Lower leg skin (tissue), 4 donors: ENCODE measurements at regions not wholly inside any gene's neighbourhood (a gene's known extent, or its start where the extent isn't known, plus 50 kb on each side); places are given as distances from the start of the nearest gene placed in this dataset.

Experiments used
- DNase-seq, 2 donors: peaks; one replicate each; pipeline ENCODE4 v3.0.0-alpha.2; 2019; ENCODE audit warnings: low spot score in 2 of 2
- H3K4me3 ChIP-seq: fragments of 200-600 bp; sonication (generic); 2 replicates; pipeline ENCODE4 v1.5.1; 2017; ENCODE audit warnings: mild to moderate bottlenecking, low read depth; ENCODE audit not compliant: poor library complexity, severe bottlenecking
- CTCF ChIP-seq, 3 donors: fragments of 450-650 bp; IDR thresholded peaks; one replicate each; pipeline ENCODE4 v1.5.1; 2016; ENCODE audit warnings: antibody characterized with exemption in 3 of 3, mild to moderate bottlenecking in 3 of 3, moderate library complexity in 2 of 3
- POLR2A ChIP-seq, 2 donors: fragments of 450-650 bp; IDR thresholded peaks; one replicate each; pipeline ENCODE4 v1.6.1; 2016 to 2017; ENCODE audit warnings: antibody characterized with exemption in 2 of 2, mild to moderate bottlenecking in 1 of 2, moderate library complexity in 1 of 2
- WGBS, 2 donors: methylation state at CpG; one replicate each; pipeline ENCODE4 v1.1.5; 2018; 5-methylcytosine and 5-hydroxymethylcytosine counted together
- intact Hi-C: fragments of 100-400 bp; cut with DNase I; formaldehyde crosslinking; loops from one replicate; pipeline ENCODE4 v1.15.0; 2023; ENCODE audit warnings: low total_unique reads

DNA sequence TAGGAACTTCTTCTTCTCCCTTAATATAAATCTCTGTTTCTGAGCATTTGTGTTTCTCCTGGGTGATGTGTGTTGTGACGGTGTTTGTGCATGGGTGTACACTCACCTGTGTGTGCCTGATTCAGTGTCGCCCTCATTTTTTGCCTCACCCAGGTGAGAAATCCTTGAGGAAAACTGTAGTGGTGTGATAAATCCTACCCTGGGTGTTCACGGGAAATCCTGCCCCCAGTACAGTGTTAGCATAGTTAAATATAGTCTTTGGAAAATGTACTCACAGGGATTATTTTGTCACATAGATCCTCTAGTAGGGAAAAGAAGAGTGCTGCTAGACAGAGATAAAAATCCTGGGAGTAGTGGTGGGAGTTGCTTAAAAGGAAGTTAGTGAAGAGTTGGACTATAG lies 291.9 kb upstream of the PITX2 start:
- intact Hi-C loops, result no loop called here
- 92 to 96% methylated on average over 3 of the region's 3 CpGs for WGBS, 2 donors
- no peak for DNase-seq
- TF ChIP-seq POLR2A (IDR thresholded peaks at IDR 0.05) (no peak), CTCF (IDR thresholded peaks at IDR 0.05) (no peak)
- no peak overlapping the region for H3K4me3 ChIP-seq

GRCh38 chr4:110915301-110915700 lies 292.4 kb upstream of the PITX2 start:
- intact Hi-C loops, result no loop called here
- no peak for TF ChIP-seq POLR2A (IDR thresholded peaks at IDR 0.05)
- no peak for TF ChIP-seq CTCF (IDR thresholded peaks at IDR 0.05)
- DNase-seq, result no peak
- WGBS, 2 donors, result 52 to 56% methylated on average over 3 of the region's 3 CpGs
- no peak overlapping the region for H3K4me3 ChIP-seq

- intact Hi-C loops, result no loop called here
- H3K4me3 ChIP-seq, result no peak overlapping the region
- TF ChIP-seq CTCF (IDR thresholded peaks at IDR 0.05) (no peak), POLR2A (IDR thresholded peaks at IDR 0.05) (no peak)
- DNase-seq, result no peak
- WGBS, 2 donors, result 48 to 52% methylated on average over 2 of the region's 2 CpGs
These were observed 293.6 kb upstream of the PITX2 start for GRCh38 chr4:110916505-110916904.

- no peak overlapping the region for H3K4me3 ChIP-seq
- no peak for DNase-seq
- intact Hi-C loops, result no loop called here
- WGBS, 2 donors, result 65 to 89% methylated on average over 1 of the region's 1 CpG
- no peak for TF ChIP-seq CTCF (IDR thresholded peaks at IDR 0.05)
- TF ChIP-seq POLR2A (IDR thresholded peaks at IDR 0.05), result no peak
These were observed 295.0 kb upstream of the PITX2 start for GRCh38 chr4:110917835-110918234.

DNA sequence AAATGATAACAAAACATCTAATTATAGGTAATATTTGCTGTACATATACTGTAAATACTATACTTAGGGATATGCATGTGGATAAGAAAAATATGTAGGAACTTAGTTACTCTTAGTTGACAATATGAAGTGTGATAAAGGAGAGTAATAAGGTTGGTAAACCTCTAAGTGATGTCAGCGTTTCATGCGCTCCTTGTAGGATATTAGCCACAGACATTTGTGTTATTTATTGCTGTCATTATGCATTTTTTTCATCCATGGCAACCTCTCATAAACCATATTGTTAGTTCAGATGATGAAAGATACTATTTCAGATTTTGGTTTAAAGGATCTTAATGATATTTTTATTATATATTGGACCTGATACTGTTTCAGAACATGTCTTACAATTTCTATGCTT lies 298.1 kb upstream of the PITX2 start:
- intact Hi-C loops, result no loop called here
- TF ChIP-seq POLR2A (IDR thresholded peaks at IDR 0.05) (no peak), CTCF (IDR thresholded peaks at IDR 0.05) (no peak)
- WGBS, 2 donors, result 56 to 58% methylated on average over 2 of the region's 2 CpGs
- no peak for DNase-seq
- H3K4me3 ChIP-seq, result no peak overlapping the region

DNA sequence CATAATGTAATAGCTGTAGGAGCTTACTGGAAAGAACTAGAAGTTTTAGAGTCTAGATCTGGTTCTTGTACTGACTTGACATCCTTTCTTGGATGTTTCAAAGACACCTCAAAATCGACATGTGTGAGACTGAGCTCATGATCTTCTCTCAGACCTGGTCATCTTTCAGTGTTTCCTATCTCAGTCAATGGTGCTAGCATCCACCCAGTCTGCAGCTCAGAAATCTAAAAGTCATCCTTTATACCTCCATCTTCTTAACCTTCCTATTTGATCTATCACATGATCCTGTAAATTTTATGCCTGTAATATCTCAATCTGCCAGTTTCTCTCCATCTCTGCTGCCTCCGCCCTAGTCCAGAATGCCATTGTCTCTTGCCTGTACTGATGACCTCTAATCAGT lies 301.9 kb upstream of the PITX2 start:
- WGBS, 2 donors, result 86 to 92% methylated on average over 2 of the region's 2 CpGs
- TF ChIP-seq CTCF (IDR thresholded peaks at IDR 0.05) (no peak), POLR2A (IDR thresholded peaks at IDR 0.05) (no peak)
- no peak for DNase-seq
- no peak overlapping the region for H3K4me3 ChIP-seq
- intact Hi-C loops, result no loop called here
